GM12878 (cell line): ENCODE measurements at regions not wholly inside any gene's neighbourhood (a gene's known extent, or its start where the extent isn't known, plus 50 kb on each side); places are given as distances from the start of the nearest gene placed in this dataset.

Experiments
- ATAC-seq: fragments of 200-7000 bp; cut with Tn5 transposase; 3 replicates; pipeline ENCODE4 v1.9.1; 2020; ENCODE audit warnings: mild to moderate bottlenecking, moderate library complexity
- BruUV-seq: library from RNA; stranded (reverse); fragments of 400-500 nt; replicated peaks from 2 replicates; lab custom pipeline; 2021; lab: Mats Ljungman, UMichigan
- CTCF ChIA-PET: fragments of 300-600 bp; sonication (Branson Sonifier 250); formaldehyde crosslinking; extraction: SDS; loops from one replicate; lab custom pipeline; 2021; ENCODE audit warnings: inconsistent platforms; lab: Yijun Ruan, JAX
- POLR2A ChIA-PET: fragments of 350-600 bp; formaldehyde crosslinking; extraction: SDS; loops from one replicate; lab custom pipeline; 2021; ENCODE audit warnings: inconsistent platforms; lab: Charles Lee
- RAD21 ChIA-PET: fragments of 300-600 bp; sonication (Branson Sonifier 250); formaldehyde crosslinking; loops from one replicate; lab custom pipeline; 2023; ENCODE audit warnings: antibody characterized with exemption; ENCODE audit not compliant: unreplicated experiment; lab: Charles Lee
- SMC1A ChIA-PET: fragments of 300-600 bp; sonication (Branson Sonifier 250); formaldehyde crosslinking; loops from one replicate; lab custom pipeline; 2023; ENCODE audit not compliant: unreplicated experiment, uncharacterized antibody; lab: Charles Lee
- DNase-seq: peaks from one replicate; pipeline ENCODE4 v3.0.0-alpha.2; 2011; ENCODE audit warnings: low read depth, low spot score
- FAIRE-seq: peaks from 3 replicates; lab custom pipeline; 2011; peaks lifted over from hg19 to GRCh38; lab: Jason Lieb, UNC
- H2AFZ ChIP-seq: 2 replicates; pipeline ENCODE4 v1.6.0; 2011; ENCODE audit warnings: low read depth, low read length, control low read depth; ENCODE audit not compliant: control insufficient read depth
- H3K27ac ChIP-seq: 2 replicates; pipeline ENCODE4 v1.5.1; 2011; ENCODE audit warnings: control low read depth; ENCODE audit not compliant: control insufficient read depth, insufficient read depth
- H3K27me3 ChIP-seq, 2 experiments: replicated peaks in 1 of 2; 2 replicates each; pipeline versions ENCODE4 v1.6.0 to v1.6.1; 2011; ENCODE audit warnings: low read length in 1 of 2; ENCODE audit not compliant: control insufficient read depth in 2 of 2, insufficient read depth in 2 of 2
- H3K36me3 ChIP-seq, 2 experiments: 2 replicates each; pipeline ENCODE4 v1.5.1; 2011; ENCODE audit warnings: low read length in 1 of 2; ENCODE audit not compliant: control insufficient read depth in 2 of 2, insufficient read depth in 2 of 2
- H3K4me1 ChIP-seq: 2 replicates; pipeline ENCODE4 v1.6.1; 2011; ENCODE audit warnings: mild to moderate bottlenecking, low read length, moderate library complexity, mixed read lengths; ENCODE audit not compliant: control insufficient read depth, insufficient read depth
- H3K4me2 ChIP-seq: 2 replicates; pipeline ENCODE4 v1.6.0; 2011; ENCODE audit warnings: control low read depth; ENCODE audit not compliant: control insufficient read depth, insufficient read depth
- H3K4me3 ChIP-seq: fragments of 200-600 bp; sonication (generic); 2 replicates; pipeline ENCODE4 v1.5.1; 2016
- H3K79me2 ChIP-seq: 2 replicates; pipeline ENCODE4 v1.6.0; 2011; ENCODE audit warnings: low read length; ENCODE audit not compliant: control insufficient read depth, insufficient read depth
- H3K9ac ChIP-seq: 2 replicates; pipeline ENCODE4 v1.8.0; 2011; ENCODE audit warnings: low read length, control low read depth, mixed read lengths; ENCODE audit not compliant: control insufficient read depth, insufficient read depth
- H3K9me3 ChIP-seq: replicated peaks from 3 replicates; pipeline ENCODE4 v1.5.1; 2011; ENCODE audit warnings: mild to moderate bottlenecking, low read length; ENCODE audit not compliant: control insufficient read depth, insufficient read depth
- H4K20me1 ChIP-seq: 2 replicates; pipeline ENCODE4 v1.6.0; 2011; ENCODE audit not compliant: control insufficient read depth, insufficient read depth
- ATF7 ChIP-seq: fragments of 450-650 bp; IDR thresholded peaks from 2 replicates; pipeline ENCODE4 v1.6.1; 2016; ENCODE audit warnings: low read depth, mild to moderate bottlenecking
- MTA2 ChIP-seq: fragments of 450-650 bp; IDR thresholded peaks from 2 replicates; pipeline ENCODE4 v1.6.1; 2016; ENCODE audit warnings: low read depth, mild to moderate bottlenecking, moderate library complexity
- NR2C2 ChIP-seq: IDR thresholded peaks from 2 replicates; pipeline ENCODE4 v1.6.1; 2011; ENCODE audit warnings: borderline replicate concordance, low read depth; ENCODE audit not compliant: control insufficient read depth, insufficient read length
- SMC3 ChIP-seq: IDR thresholded peaks from 2 replicates; pipeline ENCODE4 v1.6.1; 2011; ENCODE audit warnings: low read length, improper control_type of control experiment, borderline replicate concordance
- SRF ChIP-seq, 2 experiments: IDR thresholded peaks; 2 replicates each; pipeline ENCODE4 v1.6.1; 2011; ENCODE audit warnings: low read depth in 2 of 2, low read length in 2 of 2, mild to moderate bottlenecking in 1 of 2, moderate library complexity in 1 of 2
- WGBS: methylation state at CpG from one replicate; pipeline ENCODE4 v1.1.6; 2016; ENCODE audit warnings: low lambda C conversion rate; ENCODE audit not compliant: insufficient replicate concordance, insufficient coverage; ENCODE audit errors: missing lambda C conversion rate; 5-methylcytosine and 5-hydroxymethylcytosine counted together
- in situ Hi-C: fragments of 300-500 bp; cut with MboI; formaldehyde crosslinking; loops from 9 replicates; pipeline ENCODE4 v1.14.3; 2018; ENCODE audit warnings: mixed read lengths
- intact Hi-C: fragments of 100-400 bp; cut with micrococcal nuclease; formaldehyde crosslinking; loops from one replicate; pipeline ENCODE4 v1.14.2; 2022; ENCODE audit not compliant: unreplicated experiment
- TF ChIP-seq, protein P1 (sequence below): fragments of 450-650 bp; IDR thresholded peaks from 2 replicates; pipeline ENCODE4 v1.6.1; 2018; ENCODE audit warnings: mild to moderate bottlenecking, low read depth, moderate library complexity; ENCODE audit not compliant: partially characterized antibody
- TF ChIP-seq, protein P2 (sequence below): fragments of 450-650 bp; formaldehyde crosslinking; IDR thresholded peaks from 2 replicates; pipeline ENCODE4 v1.4.0; 2020; ENCODE audit warnings: mild to moderate bottlenecking, moderate library complexity
- TF ChIP-seq, protein P3 (sequence below): IDR thresholded peaks from 2 replicates; pipeline ENCODE4 v1.6.1; 2012; ENCODE audit warnings: mild to moderate bottlenecking, low read depth, low read length
- TF ChIP-seq, protein P4 (sequence below): IDR thresholded peaks from 2 replicates; pipeline ENCODE4 v1.6.1; 2011; ENCODE audit warnings: low read depth, mild to moderate bottlenecking, low read length, moderate library complexity, borderline replicate concordance; ENCODE audit errors: extremely low read depth
- TF ChIP-seq, protein P5 (sequence below): IDR thresholded peaks from 2 replicates; pipeline ENCODE4 v1.6.1; 2012; ENCODE audit warnings: low read depth, low read length, improper control_type of control experiment

DNA sequence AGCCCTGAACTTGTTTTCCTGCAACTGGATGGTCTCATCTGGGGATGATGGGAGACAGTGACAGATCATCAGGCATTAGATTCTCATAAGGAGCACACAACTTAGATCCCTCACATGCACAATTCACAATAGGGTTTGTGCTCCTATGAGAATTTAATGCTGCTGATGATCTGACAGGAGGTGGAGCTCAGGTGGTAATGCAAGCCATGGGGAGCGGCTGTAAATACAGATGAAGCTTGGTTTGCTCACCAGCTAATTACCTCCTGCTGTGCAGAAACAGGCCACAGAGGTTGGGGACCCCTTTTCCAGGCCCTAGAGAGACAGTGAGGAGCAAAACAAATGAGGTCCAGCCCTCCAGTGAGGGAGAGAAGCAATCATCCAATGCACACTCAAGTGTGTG lies 168.6 kb downstream of the RGS9 start (continued):
- TF ChIP-seq, protein P1, sequence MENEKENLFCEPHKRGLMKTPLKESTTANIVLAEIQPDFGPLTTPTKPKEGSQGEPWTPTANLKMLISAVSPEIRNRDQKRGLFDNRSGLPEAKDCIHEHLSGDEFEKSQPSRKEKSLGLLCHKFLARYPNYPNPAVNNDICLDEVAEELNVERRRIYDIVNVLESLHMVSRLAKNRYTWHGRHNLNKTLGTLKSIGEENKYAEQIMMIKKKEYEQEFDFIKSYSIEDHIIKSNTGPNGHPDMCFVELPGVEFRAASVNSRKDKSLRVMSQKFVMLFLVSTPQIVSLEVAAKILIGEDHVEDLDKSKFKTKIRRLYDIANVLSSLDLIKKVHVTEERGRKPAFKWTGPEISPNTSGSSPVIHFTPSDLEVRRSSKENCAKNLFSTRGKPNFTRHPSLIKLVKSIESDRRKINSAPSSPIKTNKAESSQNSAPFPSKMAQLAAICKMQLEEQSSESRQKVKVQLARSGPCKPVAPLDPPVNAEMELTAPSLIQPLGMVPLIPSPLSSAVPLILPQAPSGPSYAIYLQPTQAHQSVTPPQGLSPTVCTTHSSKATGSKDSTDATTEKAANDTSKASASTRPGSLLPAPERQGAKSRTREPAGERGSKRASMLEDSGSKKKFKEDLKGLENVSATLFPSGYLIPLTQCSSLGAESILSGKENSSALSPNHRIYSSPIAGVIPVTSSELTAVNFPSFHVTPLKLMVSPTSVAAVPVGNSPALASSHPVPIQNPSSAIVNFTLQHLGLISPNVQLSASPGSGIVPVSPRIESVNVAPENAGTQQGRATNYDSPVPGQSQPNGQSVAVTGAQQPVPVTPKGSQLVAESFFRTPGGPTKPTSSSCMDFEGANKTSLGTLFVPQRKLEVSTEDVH = no peak

DNA sequence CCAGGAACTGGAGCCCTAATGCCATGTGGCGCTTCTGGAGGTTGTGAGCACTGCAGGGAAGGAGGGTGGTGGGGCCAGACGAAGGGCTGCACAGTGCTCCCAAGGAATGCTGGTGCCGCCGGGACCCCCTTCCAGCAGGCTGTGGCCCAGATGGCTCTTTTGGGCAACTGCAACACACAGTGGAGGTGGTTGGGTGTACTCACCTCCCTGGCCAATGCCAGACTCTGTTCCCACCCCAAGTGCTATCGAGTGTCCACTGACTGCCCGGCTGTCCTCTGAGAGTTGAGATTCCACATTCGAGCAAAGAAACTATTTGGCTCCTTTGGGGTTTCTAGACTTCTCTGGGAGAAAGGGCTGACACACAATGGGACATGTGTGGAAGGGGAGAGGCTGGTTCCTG lies 167.9 kb downstream of the RGS9 start:
- no peak for FAIRE-seq
- intact Hi-C loops = no loop called here
- TF ChIP-seq, protein P2, sequence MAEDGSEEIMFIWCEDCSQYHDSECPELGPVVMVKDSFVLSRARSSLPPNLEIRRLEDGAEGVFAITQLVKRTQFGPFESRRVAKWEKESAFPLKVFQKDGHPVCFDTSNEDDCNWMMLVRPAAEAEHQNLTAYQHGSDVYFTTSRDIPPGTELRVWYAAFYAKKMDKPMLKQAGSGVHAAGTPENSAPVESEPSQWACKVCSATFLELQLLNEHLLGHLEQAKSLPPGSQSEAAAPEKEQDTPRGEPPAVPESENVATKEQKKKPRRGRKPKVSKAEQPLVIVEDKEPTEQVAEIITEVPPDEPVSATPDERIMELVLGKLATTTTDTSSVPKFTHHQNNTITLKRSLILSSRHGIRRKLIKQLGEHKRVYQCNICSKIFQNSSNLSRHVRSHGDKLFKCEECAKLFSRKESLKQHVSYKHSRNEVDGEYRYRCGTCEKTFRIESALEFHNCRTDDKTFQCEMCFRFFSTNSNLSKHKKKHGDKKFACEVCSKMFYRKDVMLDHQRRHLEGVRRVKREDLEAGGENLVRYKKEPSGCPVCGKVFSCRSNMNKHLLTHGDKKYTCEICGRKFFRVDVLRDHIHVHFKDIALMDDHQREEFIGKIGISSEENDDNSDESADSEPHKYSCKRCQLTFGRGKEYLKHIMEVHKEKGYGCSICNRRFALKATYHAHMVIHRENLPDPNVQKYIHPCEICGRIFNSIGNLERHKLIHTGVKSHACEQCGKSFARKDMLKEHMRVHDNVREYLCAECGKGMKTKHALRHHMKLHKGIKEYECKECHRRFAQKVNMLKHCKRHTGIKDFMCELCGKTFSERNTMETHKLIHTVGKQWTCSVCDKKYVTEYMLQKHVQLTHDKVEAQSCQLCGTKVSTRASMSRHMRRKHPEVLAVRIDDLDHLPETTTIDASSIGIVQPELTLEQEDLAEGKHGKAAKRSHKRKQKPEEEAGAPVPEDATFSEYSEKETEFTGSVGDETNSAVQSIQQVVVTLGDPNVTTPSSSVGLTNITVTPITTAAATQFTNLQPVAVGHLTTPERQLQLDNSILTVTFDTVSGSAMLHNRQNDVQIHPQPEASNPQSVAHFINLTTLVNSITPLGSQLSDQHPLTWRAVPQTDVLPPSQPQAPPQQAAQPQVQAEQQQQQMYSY (CRISPR knock-in tag) = no peak
- TF ChIP-seq NR2C2 = no peak
- TF ChIP-seq, protein P3, sequence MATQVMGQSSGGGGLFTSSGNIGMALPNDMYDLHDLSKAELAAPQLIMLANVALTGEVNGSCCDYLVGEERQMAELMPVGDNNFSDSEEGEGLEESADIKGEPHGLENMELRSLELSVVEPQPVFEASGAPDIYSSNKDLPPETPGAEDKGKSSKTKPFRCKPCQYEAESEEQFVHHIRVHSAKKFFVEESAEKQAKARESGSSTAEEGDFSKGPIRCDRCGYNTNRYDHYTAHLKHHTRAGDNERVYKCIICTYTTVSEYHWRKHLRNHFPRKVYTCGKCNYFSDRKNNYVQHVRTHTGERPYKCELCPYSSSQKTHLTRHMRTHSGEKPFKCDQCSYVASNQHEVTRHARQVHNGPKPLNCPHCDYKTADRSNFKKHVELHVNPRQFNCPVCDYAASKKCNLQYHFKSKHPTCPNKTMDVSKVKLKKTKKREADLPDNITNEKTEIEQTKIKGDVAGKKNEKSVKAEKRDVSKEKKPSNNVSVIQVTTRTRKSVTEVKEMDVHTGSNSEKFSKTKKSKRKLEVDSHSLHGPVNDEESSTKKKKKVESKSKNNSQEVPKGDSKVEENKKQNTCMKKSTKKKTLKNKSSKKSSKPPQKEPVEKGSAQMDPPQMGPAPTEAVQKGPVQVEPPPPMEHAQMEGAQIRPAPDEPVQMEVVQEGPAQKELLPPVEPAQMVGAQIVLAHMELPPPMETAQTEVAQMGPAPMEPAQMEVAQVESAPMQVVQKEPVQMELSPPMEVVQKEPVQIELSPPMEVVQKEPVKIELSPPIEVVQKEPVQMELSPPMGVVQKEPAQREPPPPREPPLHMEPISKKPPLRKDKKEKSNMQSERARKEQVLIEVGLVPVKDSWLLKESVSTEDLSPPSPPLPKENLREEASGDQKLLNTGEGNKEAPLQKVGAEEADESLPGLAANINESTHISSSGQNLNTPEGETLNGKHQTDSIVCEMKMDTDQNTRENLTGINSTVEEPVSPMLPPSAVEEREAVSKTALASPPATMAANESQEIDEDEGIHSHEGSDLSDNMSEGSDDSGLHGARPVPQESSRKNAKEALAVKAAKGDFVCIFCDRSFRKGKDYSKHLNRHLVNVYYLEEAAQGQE = no peak
- TF ChIP-seq, protein P4, sequence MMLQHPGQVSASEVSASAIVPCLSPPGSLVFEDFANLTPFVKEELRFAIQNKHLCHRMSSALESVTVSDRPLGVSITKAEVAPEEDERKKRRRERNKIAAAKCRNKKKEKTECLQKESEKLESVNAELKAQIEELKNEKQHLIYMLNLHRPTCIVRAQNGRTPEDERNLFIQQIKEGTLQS = no peak
- TF ChIP-seq, protein P5, sequence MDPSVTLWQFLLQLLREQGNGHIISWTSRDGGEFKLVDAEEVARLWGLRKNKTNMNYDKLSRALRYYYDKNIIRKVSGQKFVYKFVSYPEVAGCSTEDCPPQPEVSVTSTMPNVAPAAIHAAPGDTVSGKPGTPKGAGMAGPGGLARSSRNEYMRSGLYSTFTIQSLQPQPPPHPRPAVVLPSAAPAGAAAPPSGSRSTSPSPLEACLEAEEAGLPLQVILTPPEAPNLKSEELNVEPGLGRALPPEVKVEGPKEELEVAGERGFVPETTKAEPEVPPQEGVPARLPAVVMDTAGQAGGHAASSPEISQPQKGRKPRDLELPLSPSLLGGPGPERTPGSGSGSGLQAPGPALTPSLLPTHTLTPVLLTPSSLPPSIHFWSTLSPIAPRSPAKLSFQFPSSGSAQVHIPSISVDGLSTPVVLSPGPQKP = no peak
- no peak for TF ChIP-seq ATF7
- TF ChIP-seq MTA2 = no peak
- TF ChIP-seq SMC3 = no peak
- no peak for TF ChIP-seq SRF (IDR thresholded peaks at IDR 0.05; ENCODE audit: low read depth in 2 of 2, low read length in 2 of 2)

More for the DNA sequence above, 167.9 kb downstream of the RGS9 start:
- H3K79me2 ChIP-seq = no peaks in the 10 kb centered on the region
- no peak overlapping the region for H3K27ac ChIP-seq
- WGBS = 18% methylated on average over 7 of the region's 7 CpGs
- no peaks in the 10 kb centered on the region for H3K4me1 ChIP-seq
- H2AFZ ChIP-seq = no peak overlapping the region
- BruUV-seq = no TSS peak
- H4K20me1 ChIP-seq = no peaks in the 10 kb centered on the region
- no peaks in the 10 kb centered on the region; a peak in 1 of 4 replicates for H3K27me3 ChIP-seq
- no peak for ATAC-seq
- H3K9me3 ChIP-seq = no peaks in the 10 kb centered on the region
- RAD21 ChIA-PET = no interaction called here
- H3K36me3 ChIP-seq = no peaks in the 10 kb centered on the region
- no peak overlapping the region for H3K4me2 ChIP-seq
- POLR2A ChIA-PET = no interaction called here
- no peak overlapping the region for H3K9ac ChIP-seq
- CTCF ChIA-PET = no interaction called here
- H3K4me3 ChIP-seq = no peak overlapping the region
- in situ Hi-C loops = no loop called here
- DNase-seq = no peak
- SMC1A ChIA-PET = interaction anchor here (0.6 kb wide), 1 partner anchor 99 kb away, joined by 3 read pairs; no protein-coding TSS in a partner anchor
